HCT116 (cell line): ENCODE measurements at regions not wholly inside any gene's neighbourhood (a gene's known extent, or its start where the extent isn't known, plus 50 kb on each side); places are given as distances from the start of the nearest gene placed in this dataset.

Experiments
- ATAC-seq: fragments of 200-7000 bp; cut with Tn5 transposase; 2 replicates; pipeline ENCODE4 v1.9.1; 2020; ENCODE audit warnings: mild to moderate bottlenecking, moderate library complexity
- BruUV-seq: library from RNA; stranded (reverse); fragments of 400-500 nt; replicated peaks from 2 replicates; lab custom pipeline; 2021; lab: Mats Ljungman, UMichigan
- CTCF ChIA-PET: fragments of 300-600 bp; sonication (Branson Sonifier 250); formaldehyde crosslinking; loops from one replicate; lab custom pipeline; 2021; ENCODE audit warnings: antibody characterized with exemption; lab: Charles Lee
- POLR2A ChIA-PET: fragments of 300-600, 350-600 bp; sonication (Branson Sonifier 250); formaldehyde crosslinking; loops from one replicate; lab custom pipeline; 2021; ENCODE audit warnings: antibody characterized with exemption; lab: Charles Lee
- RAD21 ChIA-PET, 2 experiments: fragments of 300-600 bp; sonication (Branson Sonifier 250); formaldehyde crosslinking; loops; one replicate each; lab custom pipeline; 2023; ENCODE audit warnings: low total read pairs in 2 of 2; ENCODE audit not compliant: uncharacterized antibody in 2 of 2, unreplicated experiment in 2 of 2, low non-redundant PET in 1 of 2; lab: Charles Lee
- DNase-seq: peaks from one replicate; pipeline ENCODE4 v3.0.0-alpha.2; 2010; ENCODE audit warnings: low read depth, low spot score
- H2AFZ ChIP-seq: fragments of 200-600 bp; shearing (Covaris generic), sonication (generic); 2 replicates; pipeline ENCODE4 v1.6.1; 2017; ENCODE audit warnings: low read depth, mixed run types, mixed read lengths, antibody characterized with exemption, low read length; ENCODE audit not compliant: poor library complexity, severe bottlenecking
- H3K27ac ChIP-seq: 2 replicates; pipeline ENCODE4 v1.5.1; 2012; ENCODE audit warnings: low read depth, low read length
- H3K27me3 ChIP-seq: fragments of 200-600 bp; sonication (generic); 2 replicates; pipeline ENCODE4 v1.6.1; 2016; ENCODE audit warnings: mixed run types, low read length, mixed read lengths; ENCODE audit not compliant: insufficient read depth
- H3K36me3 ChIP-seq, 2 experiments: fragments of 200-500 bp in 1 of 2; fragments of 200-600 bp in 1 of 2; sonication (Bioruptor generic) in 1 of 2; sonication (generic) in 1 of 2; 2 replicates each; pipeline versions ENCODE4 v1.5.1 to v1.6.1; 2014 to 2016; ENCODE audit warnings: low read length in 2 of 2, inconsistent platforms in 1 of 2, mixed read lengths in 1 of 2, mixed run types in 1 of 2; ENCODE audit not compliant: insufficient read depth in 2 of 2, control insufficient read depth in 1 of 2
- H3K4me1 ChIP-seq, 2 experiments: fragments of 200-600 bp in 1 of 2; sonication (generic) in 1 of 2; 2 replicates each; pipeline versions ENCODE4 v1.5.1 to v1.6.1; 2012 to 2017; ENCODE audit warnings: low read length in 2 of 2, inconsistent platforms in 1 of 2, mild to moderate bottlenecking in 1 of 2, mixed read lengths in 1 of 2, mixed run types in 1 of 2, moderate library complexity in 1 of 2; ENCODE audit not compliant: insufficient read depth in 2 of 2, control insufficient read depth in 1 of 2
- H3K4me2 ChIP-seq: fragments of 200-600 bp; sonication (generic); 2 replicates; pipeline ENCODE4 v1.6.1; 2017; ENCODE audit warnings: mixed run types, low read length, mixed read lengths
- H3K4me3 ChIP-seq, 2 experiments: fragments of 200-600 bp in 1 of 2; sonication (generic) in 1 of 2; replicated peaks in 1 of 2; 2 replicates each; pipeline ENCODE4 v1.5.1; 2011 to 2016; ENCODE audit warnings: low read length in 2 of 2, control low read depth in 1 of 2, low read depth in 1 of 2, mild to moderate bottlenecking in 1 of 2, mixed read lengths in 1 of 2, mixed run types in 1 of 2
- H3K79me2 ChIP-seq: fragments of 200-600 bp; sonication (generic); 2 replicates; pipeline ENCODE4 v1.6.1; 2017; ENCODE audit warnings: mild to moderate bottlenecking, mixed run types, low read length, moderate library complexity, mixed read lengths; ENCODE audit not compliant: insufficient read depth
- H3K9ac ChIP-seq: fragments of 200-600 bp; sonication (generic); 2 replicates; pipeline ENCODE4 v1.6.1; 2016; ENCODE audit warnings: low read length, mixed read lengths
- H3K9me2 ChIP-seq: fragments of 200-600 bp; sonication (generic), shearing (Covaris generic); 2 replicates; pipeline ENCODE4 v1.6.1; 2017; ENCODE audit warnings: mixed run types, mild to moderate bottlenecking, moderate library complexity; ENCODE audit not compliant: insufficient read depth
- H3K9me3 ChIP-seq, 2 experiments: fragments of 200-500 bp in 1 of 2; fragments of 200-600 bp in 1 of 2; sonication (Bioruptor generic) in 1 of 2; sonication (generic) in 1 of 2; 2 replicates each; pipeline ENCODE4 v1.6.1; 2014 to 2017; ENCODE audit warnings: low read length in 2 of 2, mixed read lengths in 2 of 2, inconsistent platforms in 1 of 2, low read depth in 1 of 2, mild to moderate bottlenecking in 1 of 2, mixed run types in 1 of 2, moderate library complexity in 1 of 2; ENCODE audit not compliant: control insufficient read depth in 1 of 2, insufficient read depth in 1 of 2
- H4K20me1 ChIP-seq: fragments of 200-600 bp; sonication (generic), shearing (Covaris generic); 2 replicates; pipeline ENCODE4 v1.6.1; 2017; ENCODE audit warnings: mixed run types, mild to moderate bottlenecking, moderate library complexity; ENCODE audit not compliant: insufficient read depth
- ATF3 ChIP-seq: IDR thresholded peaks from 2 replicates; pipeline ENCODE4 v1.6.1; 2012
- CBX3 ChIP-seq: IDR thresholded peaks from 2 replicates; pipeline ENCODE4 v1.6.1; 2012; ENCODE audit warnings: low read depth
- CTCF ChIP-seq, 3 experiments: fragments of 200-600 bp in 1 of 3; sonication (generic) in 1 of 3; IDR thresholded peaks in 2 of 3; conservative IDR thresholded peaks in 1 of 3; 2 replicates each; pipeline ENCODE4 v1.5.1; 2012 to 2017; ENCODE audit warnings: low read depth in 2 of 3, low read length in 2 of 3, antibody characterized with exemption in 1 of 3, borderline replicate concordance in 1 of 3, control low read depth in 1 of 3, mild to moderate bottlenecking in 1 of 3, mixed read lengths in 1 of 3, mixed run types in 1 of 3, moderate library complexity in 1 of 3; ENCODE audit not compliant: insufficient read depth in 1 of 3
- EGR1 ChIP-seq: IDR thresholded peaks from 2 replicates; pipeline ENCODE4 v1.6.1; 2012; ENCODE audit warnings: low read depth
- ELF1 ChIP-seq: IDR thresholded peaks from 2 replicates; pipeline ENCODE4 v1.6.1; 2012; ENCODE audit warnings: low read depth, borderline replicate concordance
- EZH2 ChIP-seq: fragments of 200-600 bp; sonication (generic); IDR thresholded peaks from 2 replicates; pipeline ENCODE4 v1.6.1; 2017; ENCODE audit warnings: antibody characterized with exemption, mixed run types
- MAX ChIP-seq: IDR thresholded peaks from 2 replicates; pipeline ENCODE4 v1.6.1; 2012
- POLR2AphosphoS5 ChIP-seq: IDR thresholded peaks from 2 replicates; pipeline ENCODE4 v1.6.1; 2011; ENCODE audit warnings: mild to moderate bottlenecking, low read depth, low read length, moderate library complexity
- REST ChIP-seq: IDR thresholded peaks from 2 replicates; pipeline ENCODE4 v1.6.1; 2012; ENCODE audit warnings: low read depth
- SP1 ChIP-seq: IDR thresholded peaks from 2 replicates; pipeline ENCODE4 v1.6.1; 2012; ENCODE audit warnings: low read depth
- TCF7L2 ChIP-seq: IDR thresholded peaks from 2 replicates; pipeline ENCODE4 v1.7.0; 2011; ENCODE audit warnings: borderline replicate concordance, inconsistent platforms; ENCODE audit not compliant: insufficient read depth, insufficient read length; ENCODE audit errors: extremely low read depth
- YY1 ChIP-seq: IDR thresholded peaks from 2 replicates; pipeline ENCODE4 v1.6.1; 2011; ENCODE audit warnings: low read length, low read depth, moderate library complexity, mild to moderate bottlenecking; ENCODE audit not compliant: insufficient replicate concordance; ENCODE audit errors: extremely low read depth
- ZBTB33 ChIP-seq: IDR thresholded peaks from 2 replicates; pipeline ENCODE4 v1.6.1; 2011; ENCODE audit warnings: mild to moderate bottlenecking, low read length, moderate library complexity; ENCODE audit not compliant: insufficient replicate concordance; ENCODE audit errors: extremely low read depth
- ZFX ChIP-seq: fragments of 450-650 bp; IDR thresholded peaks from 2 replicates; pipeline ENCODE4 v1.6.1; 2017
- intact Hi-C: fragments of 100-400 bp; cut with micrococcal nuclease; formaldehyde crosslinking; loops from 2 replicates; pipeline ENCODE4 v1.10.0; 2022

GRCh38 chr11:79508461-79508860 lies 67.6 kb upstream of the TENM4 start:
- no peak overlapping the region for H3K4me2 ChIP-seq
- TF ChIP-seq POLR2AphosphoS5 (no peak), ZFX (no peak), CTCF (IDR thresholded peaks at IDR 0.05 in 2 of 3, conservative IDR thresholded peaks at IDR 0.05 in 1 of 3; ENCODE audit: borderline replicate concordance in 1 of 3, insufficient read depth in 1 of 3, low read depth in 2 of 3, low read length in 2 of 3) (no peak), CBX3 (no peak), EZH2 (no peak), MAX (no peak), EGR1 (no peak), ATF3 (no peak), ZBTB33 (no peak), YY1 (no peak), REST (no peak), TCF7L2 (no peak), ELF1 (no peak), SP1 (no peak)
- no peak overlapping the region for H3K27ac ChIP-seq
- no peak for ATAC-seq
- H3K9me3 ChIP-seq = no peaks in the 10 kb centered on the region
- no peak overlapping the region for H3K4me3 ChIP-seq
- no peaks in the 10 kb centered on the region for H3K79me2 ChIP-seq
- DNase-seq = no peak
- H3K9me2 ChIP-seq = no peaks in the 10 kb centered on the region
- no peaks in the 10 kb centered on the region for H3K36me3 ChIP-seq
- RAD21 ChIA-PET = no interaction called here
- H3K27me3 ChIP-seq = no peaks in the 10 kb centered on the region
- POLR2A ChIA-PET = no interaction called here
- no TSS peak for BruUV-seq
- H4K20me1 ChIP-seq = no peaks in the 10 kb centered on the region
- H3K9ac ChIP-seq = no peak overlapping the region
- intact Hi-C loops = no loop called here
- H2AFZ ChIP-seq = no peak overlapping the region
- CTCF ChIA-PET = no interaction called here
- no peaks in the 10 kb centered on the region for H3K4me1 ChIP-seq
